HEK293 (cell line): ENCODE measurements at regions not wholly inside any gene's neighbourhood (a gene's known extent, or its start where the extent isn't known, plus 50 kb on each side); places are given as distances from the start of the nearest gene placed in this dataset.

Source experiments
- CTCF ChIA-PET: fragments of 350-600 bp; formaldehyde crosslinking; extraction: SDS; loops from one replicate; lab custom pipeline; 2021; ENCODE audit warnings: antibody characterized with exemption; lab: Yijun Ruan, JAX
- POLR2A ChIA-PET: fragments of 300-600 bp; formaldehyde crosslinking; extraction: SDS; loops from one replicate; lab custom pipeline; 2020; ENCODE audit warnings: antibody characterized with exemption, inconsistent platforms; lab: Yijun Ruan, JAX
- H3K27ac ChIP-seq: fragments of 200-500 bp; sonication (Bioruptor generic); 2 replicates; pipeline ENCODE4 v1.5.1; 2014; ENCODE audit warnings: low read depth, low read length, control low read depth, inconsistent platforms; ENCODE audit errors: extremely low read depth
- H3K36me3 ChIP-seq, 2 experiments: fragments of 200-500 bp in 1 of 2; sonication (Bioruptor generic) in 1 of 2; 1 replicate in 1 of 2; 2 replicates in 1 of 2; pipeline ENCODE4 v1.5.1; 2014 to 2017; ENCODE audit warnings: inconsistent platforms in 2 of 2, low read length in 2 of 2; ENCODE audit not compliant: control insufficient read depth in 2 of 2, insufficient read depth in 1 of 2
- H3K4me1 ChIP-seq: fragments of 200-500 bp; sonication (Bioruptor generic); 2 replicates; pipeline ENCODE4 v1.5.1; 2014; ENCODE audit warnings: mild to moderate bottlenecking, low read length, inconsistent platforms; ENCODE audit not compliant: control insufficient read depth, insufficient read depth
- H3K4me3 ChIP-seq: 2 replicates; pipeline ENCODE4 v1.5.1; 2011; ENCODE audit warnings: low read depth, mild to moderate bottlenecking, control low read depth, low read length, moderate library complexity
- H3K9me3 ChIP-seq: fragments of 200-500 bp; sonication (Bioruptor generic); 2 replicates; pipeline ENCODE4 v1.5.1; 2014; ENCODE audit warnings: low read depth, low read length, inconsistent platforms; ENCODE audit not compliant: control insufficient read depth, insufficient read depth
- GLI2 ChIP-seq: fragments of 450-650 bp; formaldehyde crosslinking; IDR thresholded peaks from 2 replicates; pipeline ENCODE4; 2017; ENCODE audit warnings: missing biosample characterization, missing genetic modification characterization, low read depth, borderline replicate concordance
- GLIS2 ChIP-seq: fragments of 450-650 bp; formaldehyde crosslinking; IDR thresholded peaks from 2 replicates; pipeline ENCODE4 v1.5.1; 2016; ENCODE audit warnings: missing biosample characterization, missing genetic modification characterization
- HOXA7 ChIP-seq: sonication (generic); formaldehyde crosslinking; IDR thresholded peaks from 2 replicates; pipeline ENCODE4 v1.8.1; 2022; ENCODE audit warnings: missing genetic modification reagents, borderline replicate concordance
- HOXC10 ChIP-seq: sonication (generic); formaldehyde crosslinking; IDR thresholded peaks from 2 replicates; pipeline ENCODE4 v1.8.1; 2023; ENCODE audit warnings: mild to moderate bottlenecking, missing genetic modification reagents
- KLF16 ChIP-seq: fragments of 450-650 bp; formaldehyde crosslinking; IDR thresholded peaks from 2 replicates; pipeline ENCODE4 v1.5.1; 2017; ENCODE audit warnings: missing biosample characterization, missing genetic modification characterization
- OVOL3 ChIP-seq: fragments of 450-650 bp; formaldehyde crosslinking; IDR thresholded peaks from 2 replicates; pipeline ENCODE4 v1.5.1; 2016; ENCODE audit warnings: missing biosample characterization, missing genetic modification characterization
- PRDM1 ChIP-seq: fragments of 450-650 bp; formaldehyde crosslinking; IDR thresholded peaks from 2 replicates; pipeline ENCODE4; 2016; ENCODE audit warnings: missing biosample characterization, missing genetic modification characterization
- SETDB1 ChIP-seq: IDR thresholded peaks from one replicate; pipeline ENCODE4 v1.6.1; 2017; ENCODE audit warnings: mild to moderate bottlenecking, low read length, moderate library complexity, mixed read lengths; ENCODE audit not compliant: insufficient read length
- TRIM28 ChIP-seq: IDR thresholded peaks from 2 replicates; pipeline ENCODE4 v1.6.1; 2011; ENCODE audit warnings: low read length, control low read depth, borderline replicate concordance
- WT1 ChIP-seq: fragments of 450-650 bp; formaldehyde crosslinking; IDR thresholded peaks from 2 replicates; pipeline ENCODE4 v1.5.1; 2016; ENCODE audit warnings: missing biosample characterization, missing genetic modification characterization
- ZBTB6 ChIP-seq: fragments of 450-650 bp; formaldehyde crosslinking; IDR thresholded peaks from 2 replicates; pipeline ENCODE4 v1.5.1; 2017; ENCODE audit warnings: missing biosample characterization, missing genetic modification characterization
- ZIC2 ChIP-seq: fragments of 450-650 bp; formaldehyde crosslinking; IDR thresholded peaks from 2 replicates; pipeline ENCODE4 v1.5.1; 2016; ENCODE audit warnings: missing biosample characterization, missing genetic modification characterization
- ZNF112 ChIP-seq: fragments of 450-650 bp; formaldehyde crosslinking; IDR thresholded peaks from 2 replicates; pipeline ENCODE4 v1.5.0; 2017; ENCODE audit warnings: missing biosample characterization, missing genetic modification characterization
- ZNF266 ChIP-seq: fragments of 450-650 bp; formaldehyde crosslinking; IDR thresholded peaks from 2 replicates; pipeline ENCODE4 v1.5.1; 2016; ENCODE audit warnings: missing biosample characterization, missing genetic modification characterization, low read depth
- ZNF292 ChIP-seq: fragments of 450-650 bp; formaldehyde crosslinking; IDR thresholded peaks from 2 replicates; pipeline ENCODE4 v1.5.1; 2016; ENCODE audit warnings: low read depth, missing biosample characterization, missing genetic modification characterization, borderline replicate concordance
- ZNF354C ChIP-seq: fragments of 450-650 bp; formaldehyde crosslinking; IDR thresholded peaks from 2 replicates; pipeline ENCODE4 v1.5.1; 2016; ENCODE audit warnings: missing biosample characterization, missing genetic modification characterization, low read depth, borderline replicate concordance
- ZNF426 ChIP-seq: fragments of 450-650 bp; formaldehyde crosslinking; IDR thresholded peaks from 2 replicates; pipeline ENCODE4 v1.5.1; 2017; ENCODE audit warnings: missing biosample characterization, missing genetic modification characterization, mild to moderate bottlenecking, inconsistent platforms, moderate library complexity
- ZNF48 ChIP-seq: fragments of 450-650 bp; formaldehyde crosslinking; IDR thresholded peaks from 2 replicates; pipeline ENCODE4 v1.5.1; 2016; ENCODE audit warnings: missing biosample characterization, missing genetic modification characterization
- ZNF513 ChIP-seq: fragments of 450-650 bp; IDR thresholded peaks from 2 replicates; pipeline ENCODE4 v1.5.1; 2018; ENCODE audit warnings: missing biosample characterization, missing genetic modification characterization
- ZNF549 ChIP-seq: fragments of 450-650 bp; IDR thresholded peaks from 2 replicates; pipeline ENCODE4 v1.5.1; 2018; ENCODE audit warnings: missing biosample characterization, missing genetic modification characterization, mild to moderate bottlenecking, inconsistent platforms, moderate library complexity
- ZNF747 ChIP-seq: fragments of 450-650 bp; formaldehyde crosslinking; IDR thresholded peaks from 2 replicates; pipeline ENCODE4 v1.5.1; 2016; ENCODE audit warnings: missing biosample characterization, missing genetic modification characterization
- ZNF776 ChIP-seq: fragments of 450-650 bp; formaldehyde crosslinking; IDR thresholded peaks from 2 replicates; pipeline ENCODE4 v1.5.0; 2017; ENCODE audit warnings: missing biosample characterization, missing genetic modification characterization, borderline replicate concordance
- ZNF792 ChIP-seq: fragments of 450-650 bp; formaldehyde crosslinking; IDR thresholded peaks from 2 replicates; pipeline ENCODE4 v1.5.1; 2016; ENCODE audit warnings: missing biosample characterization, missing genetic modification characterization
- ZXDB ChIP-seq: fragments of 450-650 bp; formaldehyde crosslinking; IDR thresholded peaks from 2 replicates; pipeline ENCODE4 v1.5.1; 2016; ENCODE audit warnings: missing biosample characterization, missing genetic modification characterization
- TF ChIP-seq, protein P1 (sequence below): fragments of 450-650 bp; formaldehyde crosslinking; IDR thresholded peaks from 2 replicates; pipeline ENCODE4 v1.5.1; 2016; ENCODE audit warnings: missing biosample characterization, missing genetic modification characterization
- TF ChIP-seq, protein P2 (sequence below): fragments of 450-650 bp; formaldehyde crosslinking; IDR thresholded peaks from 2 replicates; pipeline ENCODE4 v1.5.1; 2016; ENCODE audit warnings: missing biosample characterization, missing genetic modification characterization
- TF ChIP-seq, protein P3 (sequence below): fragments of 450-650 bp; formaldehyde crosslinking; IDR thresholded peaks from 2 replicates; pipeline ENCODE4 v1.5.1; 2016; ENCODE audit warnings: missing biosample characterization, missing genetic modification characterization

DNA sequence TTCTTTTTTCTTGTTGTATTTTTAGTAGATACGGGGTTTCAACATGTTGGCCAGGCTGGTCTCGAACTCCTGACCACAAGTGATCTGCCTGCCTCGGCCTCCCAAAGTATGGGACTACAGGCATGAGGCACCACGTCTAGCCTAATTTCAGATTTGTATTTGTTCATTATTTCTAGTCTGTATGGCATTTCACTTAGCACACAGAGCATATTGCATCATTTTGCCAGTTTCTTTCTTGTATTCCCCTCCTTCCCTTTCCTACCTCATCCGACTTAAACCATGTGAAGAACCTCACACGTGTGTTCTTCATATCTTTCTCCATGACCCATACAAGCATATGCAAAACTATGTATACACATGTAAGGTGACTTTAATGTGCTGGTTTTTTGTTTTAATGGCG lies 470.0 kb downstream of the CBLN4 start:
- TF ChIP-seq ZNF513 (tag by site-specific recombination) (no peak), TRIM28 (no peak), PRDM1 (no peak), HOXA7 (CRISPR knock-in tag) (no peak), KLF16 (tag by site-specific recombination) (no peak), GLIS2 (tag by site-specific recombination) (no peak), ZNF776 (no peak)
- TF ChIP-seq, protein P1, sequence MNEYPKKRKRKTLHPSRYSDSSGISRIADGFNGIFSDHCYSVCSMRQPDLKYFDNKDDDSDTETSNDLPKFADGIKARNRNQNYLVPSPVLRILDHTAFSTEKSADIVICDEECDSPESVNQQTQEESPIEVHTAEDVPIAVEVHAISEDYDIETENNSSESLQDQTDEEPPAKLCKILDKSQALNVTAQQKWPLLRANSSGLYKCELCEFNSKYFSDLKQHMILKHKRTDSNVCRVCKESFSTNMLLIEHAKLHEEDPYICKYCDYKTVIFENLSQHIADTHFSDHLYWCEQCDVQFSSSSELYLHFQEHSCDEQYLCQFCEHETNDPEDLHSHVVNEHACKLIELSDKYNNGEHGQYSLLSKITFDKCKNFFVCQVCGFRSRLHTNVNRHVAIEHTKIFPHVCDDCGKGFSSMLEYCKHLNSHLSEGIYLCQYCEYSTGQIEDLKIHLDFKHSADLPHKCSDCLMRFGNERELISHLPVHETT (tag by site-specific recombination): no peak
- H3K36me3 ChIP-seq: no peaks in the 10 kb centered on the region
- no peaks in the 10 kb centered on the region for H3K9me3 ChIP-seq
- H3K4me3 ChIP-seq: no peak overlapping the region
- no peaks in the 10 kb centered on the region for H3K4me1 ChIP-seq
- ChIA-PET CTCF (no interaction called here), POLR2A (no interaction called here)
- H3K27ac ChIP-seq: no peak overlapping the region

DNA sequence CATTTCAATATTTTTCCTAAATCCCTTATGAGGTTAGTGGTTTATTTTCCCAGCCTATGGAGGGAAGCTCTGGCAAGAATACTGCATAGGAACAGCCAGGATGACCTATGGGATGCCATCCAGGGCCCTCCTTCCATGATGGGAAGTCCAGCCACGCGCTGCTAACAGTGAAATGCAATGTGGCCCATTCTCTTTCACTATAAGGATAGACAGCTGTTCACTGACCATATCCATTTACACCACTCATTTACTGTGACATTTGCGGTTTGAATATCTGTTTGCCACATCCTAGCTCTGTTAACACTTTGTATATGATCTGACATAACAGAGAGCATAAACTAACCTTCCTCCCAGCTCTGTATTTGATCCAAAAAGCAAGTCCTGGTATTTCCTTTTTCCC lies 471.7 kb downstream of the CBLN4 start:
- Histone ChIP-seq H3K9me3 (no peaks in the 10 kb centered on the region), H3K36me3 (no peaks in the 10 kb centered on the region), H3K27ac (no peak overlapping the region), H3K4me1 (no peaks in the 10 kb centered on the region), H3K4me3 (no peak overlapping the region)
- POLR2A ChIA-PET: no interaction called here
- TF ChIP-seq OVOL3 (tag by site-specific recombination) (no peak), ZNF549 (tag by site-specific recombination) (no peak), ZNF792 (tag by site-specific recombination) (no peak), ZBTB6 (tag by site-specific recombination) (no peak), GLI2 (no peak), ZIC2 (tag by site-specific recombination) (no peak), ZXDB (no peak), ZNF266 (tag by site-specific recombination) (no peak), ZNF354C (tag by site-specific recombination) (no peak)
- TF ChIP-seq, all 188 proteins: peak for 0
- CTCF ChIA-PET: no interaction called here

GRCh38 chr20:55530763-55531162 lies 474.6 kb downstream of the CBLN4 start:
- no peaks in the 10 kb centered on the region for H3K9me3 ChIP-seq
- POLR2A ChIA-PET: no interaction called here
- no peaks in the 10 kb centered on the region for H3K36me3 ChIP-seq
- no peaks in the 10 kb centered on the region for H3K4me1 ChIP-seq
- CTCF ChIA-PET: no interaction called here
- H3K4me3 ChIP-seq: no peak overlapping the region
- no peak overlapping the region for H3K27ac ChIP-seq
- TF ChIP-seq ZNF549 (tag by site-specific recombination): no peak
- no peak for TF ChIP-seq ZNF112 (tag by site-specific recombination)
- no peak for TF ChIP-seq HOXC10 (CRISPR knock-in tag)
- no peak for TF ChIP-seq SETDB1
- TF ChIP-seq, protein P2, sequence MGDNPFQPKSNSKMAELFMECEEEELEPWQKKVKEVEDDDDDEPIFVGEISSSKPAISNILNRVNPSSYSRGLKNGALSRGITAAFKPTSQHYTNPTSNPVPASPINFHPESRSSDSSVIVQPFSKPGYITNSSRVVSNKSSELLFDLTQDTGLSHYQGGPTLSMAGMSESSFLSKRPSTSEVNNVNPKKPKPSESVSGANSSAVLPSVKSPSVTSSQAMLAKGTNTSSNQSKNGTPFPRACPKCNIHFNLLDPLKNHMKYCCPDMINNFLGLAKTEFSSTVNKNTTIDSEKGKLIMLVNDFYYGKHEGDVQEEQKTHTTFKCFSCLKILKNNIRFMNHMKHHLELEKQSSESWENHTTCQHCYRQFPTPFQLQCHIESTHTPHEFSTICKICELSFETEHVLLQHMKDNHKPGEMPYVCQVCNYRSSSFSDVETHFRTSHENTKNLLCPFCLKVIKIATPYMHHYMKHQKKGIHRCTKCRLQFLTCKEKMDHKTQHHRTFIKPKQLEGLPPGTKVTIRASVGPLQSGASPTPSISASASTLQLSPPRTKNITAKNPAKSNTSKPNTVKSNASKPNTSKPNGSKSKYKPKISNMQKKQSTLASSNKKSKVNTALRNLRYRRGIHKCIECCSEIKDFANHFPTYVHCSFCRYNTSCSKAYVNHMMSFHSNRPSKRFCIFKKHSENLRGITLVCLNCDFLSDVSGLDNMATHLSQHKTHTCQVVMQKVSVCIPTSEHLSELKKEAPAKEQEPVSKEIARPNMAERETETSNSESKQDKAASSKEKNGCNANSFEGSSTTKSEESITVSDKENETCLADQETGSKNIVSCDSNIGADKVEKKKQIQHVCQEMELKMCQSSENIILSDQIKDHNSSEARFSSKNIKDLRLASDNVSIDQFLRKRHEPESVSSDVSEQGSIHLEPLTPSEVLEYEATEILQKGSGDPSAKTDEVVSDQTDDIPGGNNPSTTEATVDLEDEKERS: no peak
- TF ChIP-seq ZNF292 (tag by site-specific recombination): no peak
- TF ChIP-seq, protein P3, sequence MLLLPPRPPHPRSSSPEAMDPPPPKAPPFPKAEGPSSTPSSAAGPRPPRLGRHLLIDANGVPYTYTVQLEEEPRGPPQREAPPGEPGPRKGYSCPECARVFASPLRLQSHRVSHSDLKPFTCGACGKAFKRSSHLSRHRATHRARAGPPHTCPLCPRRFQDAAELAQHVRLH (tag by site-specific recombination): no peak
- TF ChIP-seq ZNF426 (tag by site-specific recombination): no peak
- no peak for TF ChIP-seq ZIC2 (tag by site-specific recombination)
- TF ChIP-seq GLI2: no peak
- TF ChIP-seq WT1: no peak
- TF ChIP-seq ZNF747 (tag by site-specific recombination): no peak
- no peak for TF ChIP-seq ZNF48
